RKO (cell line): ENCODE measurements at regions not wholly inside any gene's neighbourhood (a gene's known extent, or its start where the extent isn't known, plus 50 kb on each side); places are given as distances from the start of the nearest gene placed in this dataset.

Experiments used
- DNase-seq: peaks from one replicate; pipeline ENCODE4 v3.0.0-alpha.2; 2016; ENCODE audit warnings: low spot score

DNA sequence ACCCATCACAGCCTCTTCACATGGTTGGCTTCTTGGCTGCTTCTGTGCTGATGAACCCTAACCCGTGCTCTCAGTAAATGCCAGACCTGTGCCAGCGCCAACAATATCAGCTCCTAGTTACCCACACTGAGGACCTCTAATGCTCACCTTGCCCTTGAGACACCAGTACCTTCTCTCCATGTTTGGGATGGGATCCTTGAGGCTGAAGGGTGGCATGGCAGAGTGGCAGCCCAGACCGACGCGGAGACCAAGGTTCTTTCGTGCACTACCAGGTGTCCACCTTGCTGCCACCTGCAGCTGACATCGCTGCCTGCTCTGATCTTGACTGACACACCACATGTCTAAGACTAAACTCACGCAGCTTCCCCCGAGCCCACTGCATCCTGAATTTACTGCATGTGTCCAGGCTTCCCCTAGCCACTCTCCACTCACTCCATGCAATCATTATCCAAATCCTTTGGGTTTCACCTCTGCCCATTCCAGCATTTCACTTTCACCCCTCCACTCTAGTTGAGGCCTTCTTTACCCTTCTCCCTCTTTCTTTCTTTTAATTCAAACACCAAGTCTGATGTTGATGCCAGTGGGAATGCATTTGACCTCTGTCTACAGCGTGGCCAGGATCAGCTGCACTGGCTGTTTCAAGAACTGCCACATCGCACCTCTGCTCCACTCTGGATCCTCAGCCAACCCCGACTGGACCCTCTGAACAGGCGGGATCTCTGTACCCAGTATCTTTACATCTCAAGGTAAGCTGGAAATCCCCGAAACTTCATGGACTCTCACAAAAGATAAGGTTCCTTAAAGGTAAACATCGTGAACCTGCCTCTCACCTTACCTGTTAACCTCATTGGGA is 294.9 kb downstream of the GLRX3 start:
- no peak for DNase-seq

DNA sequence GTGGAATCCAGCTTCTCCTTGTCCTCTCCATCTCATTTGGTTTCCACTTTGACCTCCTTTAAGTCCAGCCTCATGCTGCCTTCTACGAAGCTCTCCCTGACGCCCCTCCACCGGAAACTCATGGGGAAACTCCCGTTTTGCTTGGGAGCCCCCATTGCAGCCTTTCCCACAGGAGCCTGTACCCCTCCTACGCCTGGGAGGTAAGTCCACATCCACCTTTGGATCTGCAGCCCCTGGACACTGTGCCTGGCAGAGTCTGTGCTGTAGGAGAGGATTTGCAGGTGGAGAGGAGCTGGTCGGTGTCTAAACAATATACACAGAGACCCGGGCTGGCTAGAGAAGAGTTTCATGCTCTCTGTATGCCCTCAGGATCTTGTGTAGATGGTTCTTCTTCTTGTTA is 296.1 kb downstream of the GLRX3 start:
- DNase-seq = no peak

DNA sequence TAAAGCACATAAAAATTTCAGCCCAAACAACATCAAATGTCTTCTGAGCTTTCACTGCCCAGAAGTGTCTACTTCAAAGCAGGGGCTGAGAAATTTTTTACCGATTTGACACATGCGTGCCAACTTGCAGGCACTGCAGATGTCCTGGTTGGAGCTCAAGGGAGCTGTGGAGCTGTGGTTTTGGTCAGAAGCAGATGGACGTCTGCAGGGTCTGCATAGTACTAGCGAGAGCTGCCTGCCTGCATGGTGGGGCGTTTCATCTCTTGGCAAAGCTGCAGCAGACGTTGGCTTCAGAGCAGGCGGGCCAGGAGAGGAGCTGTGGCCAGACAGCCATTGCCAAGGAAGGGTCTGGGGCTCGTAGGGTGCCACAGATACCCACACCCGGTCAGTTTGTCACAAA is 296.7 kb downstream of the GLRX3 start:
- DNase-seq = no peak

DNA sequence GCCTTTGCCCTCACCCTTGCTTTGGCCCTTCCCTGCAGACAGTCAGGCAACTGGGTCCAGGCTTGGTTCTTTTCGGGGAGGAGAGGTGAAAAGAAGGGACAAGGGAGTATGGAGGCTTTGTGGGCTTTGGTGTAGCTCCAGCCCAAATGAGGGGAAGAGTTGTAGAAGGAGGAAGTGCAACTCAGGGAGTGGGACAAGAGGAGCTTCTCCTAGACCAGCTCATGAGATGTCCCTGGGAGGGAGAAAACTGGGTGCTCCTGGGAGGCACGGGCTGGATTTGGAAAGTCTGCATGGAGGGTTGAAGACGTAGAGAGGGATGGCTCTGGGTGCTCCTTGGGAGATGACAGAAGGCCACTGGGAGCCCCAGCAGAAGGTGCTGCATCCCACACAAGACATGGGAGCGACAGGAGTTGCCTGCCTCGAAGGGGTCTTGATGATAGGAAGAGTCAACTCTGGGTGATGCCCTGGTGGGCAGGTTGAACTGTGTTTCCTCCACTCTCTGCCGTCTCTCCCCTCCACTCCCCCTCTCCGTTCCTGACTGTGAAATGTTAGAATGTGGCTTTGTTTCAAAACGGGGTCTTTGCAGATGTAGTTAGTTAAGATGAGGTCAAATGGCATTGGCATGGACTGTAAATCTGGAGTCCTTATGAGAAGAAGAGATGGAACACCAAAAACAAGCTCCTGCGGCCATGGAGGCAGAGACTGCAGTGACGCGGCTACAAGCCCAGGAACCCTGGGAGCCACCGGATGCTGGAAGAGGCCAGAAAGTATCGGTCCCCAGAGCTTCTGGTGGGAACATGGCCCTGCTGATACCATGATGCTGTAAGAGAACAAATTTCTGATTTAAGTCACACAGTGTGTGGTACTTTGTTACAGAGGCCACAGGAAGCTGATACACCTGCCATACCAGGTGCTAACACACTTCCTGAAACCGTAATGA is 298.5 kb downstream of the GLRX3 start:
- DNase-seq = no peak

DNA sequence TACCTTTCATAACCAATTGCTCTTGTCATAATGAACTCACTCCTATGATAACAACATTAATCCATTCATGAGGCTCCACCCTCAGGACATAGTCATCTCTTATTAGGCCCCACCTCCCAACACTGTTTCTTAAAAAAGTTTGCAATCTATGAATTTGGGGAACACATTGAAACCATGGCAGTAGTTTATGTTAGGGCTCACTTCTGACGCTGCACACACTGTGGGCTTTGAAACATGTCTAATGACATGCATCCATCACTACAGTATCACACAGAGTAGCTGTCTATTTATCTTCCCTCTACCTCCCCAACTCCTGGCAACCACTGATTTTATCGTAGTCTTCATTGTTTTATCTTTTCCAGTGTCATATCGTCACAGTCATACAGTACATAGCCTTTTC is 299.8 kb downstream of the GLRX3 start:
- DNase-seq = no peak

DNA sequence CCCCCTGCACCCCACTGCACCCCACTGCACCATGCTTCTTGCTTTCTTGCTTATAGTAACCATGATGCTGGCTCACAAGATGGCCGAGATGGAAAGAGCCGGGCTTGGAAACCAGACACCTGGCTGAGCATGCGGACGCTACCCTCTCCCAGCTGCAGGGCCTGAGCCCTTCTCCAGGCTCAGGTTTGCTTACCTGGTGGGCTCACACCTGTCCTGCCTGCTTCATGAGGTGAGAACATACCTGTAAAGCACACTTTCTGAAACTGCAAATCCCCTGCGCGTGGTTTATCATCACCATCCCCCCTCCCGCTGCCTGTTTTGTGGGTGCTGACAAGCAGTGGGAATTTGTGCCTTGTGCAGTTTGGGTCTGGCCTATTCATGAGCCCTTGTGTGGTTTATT is 302.7 kb downstream of the GLRX3 start:
- DNase-seq = no peak

DNA sequence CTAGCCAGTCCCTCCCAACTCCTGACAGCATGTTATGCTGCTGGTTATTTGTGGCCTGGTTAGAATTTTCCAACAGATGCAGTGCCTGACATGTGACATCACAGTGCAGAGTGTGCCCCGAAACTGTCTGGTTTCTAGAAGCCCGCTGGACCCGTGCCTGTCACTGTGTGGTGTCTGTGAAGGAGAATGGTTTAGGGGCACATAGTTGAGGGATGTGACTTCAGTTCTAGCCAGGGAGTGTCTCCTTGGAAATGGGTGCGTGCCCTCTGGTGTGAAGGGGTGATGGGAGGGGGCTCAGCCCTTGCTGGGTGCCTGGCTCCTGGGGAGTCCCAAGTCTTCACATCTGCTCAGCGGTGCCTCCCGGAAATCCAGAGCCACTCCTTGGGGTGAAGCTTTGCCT is 303.6 kb downstream of the GLRX3 start:
- no peak for DNase-seq

DNA sequence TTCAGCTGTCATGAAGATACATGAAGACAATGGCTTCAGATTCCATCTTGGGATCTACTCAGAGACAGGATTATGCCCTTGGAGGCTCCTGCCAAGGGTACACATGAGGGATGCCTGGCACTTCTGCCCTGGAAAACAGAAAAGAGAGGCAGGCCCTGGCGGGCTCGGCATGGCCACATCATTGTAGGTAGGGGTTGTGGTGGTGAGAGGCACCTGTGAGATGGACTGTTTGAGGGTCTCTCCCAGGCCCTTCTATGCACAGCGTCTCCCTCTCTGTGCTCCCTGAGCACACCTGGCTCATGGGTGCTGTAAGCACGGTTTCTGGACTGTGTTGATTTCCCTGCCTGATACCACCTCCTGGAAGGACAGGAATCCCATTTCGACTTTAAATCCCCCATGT is 304.3 kb downstream of the GLRX3 start:
- DNase-seq = no peak

DNA sequence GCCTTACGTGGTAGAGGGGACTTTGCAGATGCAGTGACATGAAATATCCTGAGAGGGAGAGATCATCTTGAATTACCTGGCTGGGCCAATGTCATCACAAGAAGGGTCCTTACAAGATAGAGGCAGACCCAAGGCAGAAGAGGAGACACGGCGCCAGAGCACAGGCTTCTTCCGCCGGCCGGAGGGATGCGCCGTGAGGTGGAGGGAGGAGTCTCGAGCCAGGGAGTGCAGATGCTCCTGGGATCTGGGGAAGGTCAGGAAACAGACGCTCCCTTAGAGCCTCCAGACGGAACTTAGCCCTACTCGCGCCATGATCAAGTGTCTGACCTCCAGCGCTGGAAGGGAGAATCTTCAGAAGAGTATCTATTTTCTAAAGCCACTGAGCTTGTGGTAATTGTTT is 304.8 kb downstream of the GLRX3 start:
- DNase-seq = no peak

DNA sequence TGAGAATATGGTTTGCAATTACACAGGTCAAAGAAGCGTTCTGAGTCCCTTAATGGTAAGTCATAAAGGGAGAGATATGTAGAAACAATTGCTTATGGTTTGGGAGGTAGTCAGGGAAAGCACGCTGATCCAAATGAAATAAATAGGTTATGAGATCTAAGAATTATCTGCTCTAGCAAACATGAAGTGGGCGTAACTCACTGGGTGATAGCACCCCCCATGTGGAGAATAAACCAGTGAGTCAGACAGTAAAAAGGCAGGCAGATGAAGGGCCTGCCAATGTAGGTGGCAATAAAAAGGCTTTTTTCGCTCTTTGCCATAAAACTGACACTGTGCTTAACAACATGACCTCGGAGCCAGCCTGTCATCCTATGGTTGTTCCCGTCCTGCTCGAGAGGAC is 306.9 kb downstream of the GLRX3 start:
- DNase-seq = no peak

DNA sequence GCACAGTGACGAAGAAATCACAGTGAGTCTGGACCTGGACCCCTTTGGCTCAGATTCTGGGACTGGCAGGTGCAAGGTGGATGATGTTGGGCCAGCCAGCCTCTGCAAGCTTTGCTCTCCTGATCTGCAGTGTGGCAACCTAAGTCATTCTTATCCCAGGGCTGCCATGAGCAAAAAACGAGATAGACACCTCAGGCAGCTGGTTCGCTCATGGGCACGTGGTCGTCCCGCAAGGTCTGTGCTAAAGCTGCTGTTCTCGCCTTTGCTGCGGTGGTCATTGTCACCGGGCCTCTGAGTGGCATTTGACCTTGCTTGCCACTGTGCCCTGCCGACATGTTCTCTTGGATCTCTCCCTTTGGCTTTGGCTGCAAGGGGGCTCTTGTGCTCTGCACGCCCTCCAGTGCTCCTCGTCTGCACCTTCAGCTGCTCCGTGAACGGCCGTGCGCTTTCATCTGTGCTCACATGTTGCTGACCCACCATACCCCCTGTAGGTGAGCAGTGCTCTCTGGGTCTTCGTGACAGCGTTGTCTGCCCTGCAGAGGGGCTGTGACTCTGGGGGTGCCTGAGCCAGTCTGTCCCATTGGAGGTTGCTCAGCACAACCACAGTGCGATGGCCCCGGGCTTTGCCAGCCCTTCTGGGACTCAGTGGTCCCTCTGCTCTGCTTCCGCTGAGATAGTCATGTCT is 317.0 kb downstream of the GLRX3 start:
- no peak for DNase-seq

DNA sequence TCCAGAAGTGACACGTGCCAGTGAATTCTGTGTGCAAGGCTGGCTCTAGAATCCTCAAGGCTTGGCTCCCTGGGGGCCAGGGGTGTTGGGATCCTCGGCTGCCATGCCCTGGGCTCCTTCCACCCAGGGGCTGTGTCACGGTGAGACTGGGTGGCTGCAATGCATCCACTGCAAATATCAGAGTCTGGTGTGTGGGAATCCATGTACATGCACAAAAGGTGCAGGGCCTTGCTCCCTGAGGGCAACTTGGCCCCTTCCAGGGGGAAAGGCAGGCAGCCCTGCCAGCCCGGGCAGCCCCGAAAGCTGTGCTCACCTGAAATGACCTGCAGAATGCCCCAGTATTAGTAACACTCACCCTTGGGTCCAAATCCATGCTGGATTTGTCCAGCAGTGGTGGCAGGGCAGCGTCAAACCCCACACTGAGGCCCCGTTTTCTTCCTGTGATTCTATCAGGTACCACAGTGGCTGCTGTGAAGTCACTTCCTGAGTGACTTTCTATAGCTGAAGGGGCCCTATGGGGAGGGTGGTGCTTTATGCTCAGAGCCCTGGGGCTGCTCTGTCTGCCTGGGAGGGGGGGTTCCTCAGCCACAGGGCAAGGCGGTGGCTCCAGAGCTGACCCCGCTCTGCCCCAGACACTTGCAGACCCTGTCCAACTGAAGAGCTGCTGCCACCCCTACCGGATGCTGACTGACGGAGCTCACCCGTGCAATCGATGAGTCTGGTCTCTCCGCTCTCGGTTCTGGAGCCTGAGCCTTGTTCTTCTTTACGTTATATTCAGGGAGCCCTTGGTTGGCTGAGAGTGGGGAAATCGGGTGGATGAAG is 317.7 kb downstream of the GLRX3 start:
- no peak for DNase-seq

DNA sequence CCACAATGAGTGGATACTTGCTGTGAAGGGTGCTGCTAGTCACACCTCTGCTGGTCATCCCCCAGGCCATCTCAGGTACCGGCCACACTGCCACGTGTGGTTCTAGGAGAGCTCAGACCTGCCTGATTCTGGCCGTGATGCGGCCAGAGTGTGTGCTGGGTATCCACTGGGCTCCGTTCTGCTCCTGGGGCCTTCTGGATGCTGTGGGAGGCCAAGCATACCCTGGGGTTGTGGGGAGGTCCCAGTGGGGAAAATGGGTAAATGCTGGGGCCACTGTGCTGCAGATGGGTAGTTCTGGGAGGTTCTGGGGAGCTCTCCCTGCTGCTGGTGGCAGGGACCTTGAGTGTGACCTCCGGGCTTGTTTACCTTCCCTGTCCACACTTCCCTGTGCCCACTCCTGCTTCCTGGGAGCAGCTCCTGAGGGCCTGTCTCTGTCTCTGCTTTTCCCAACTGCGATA is 318.4 kb downstream of the GLRX3 start:
- no peak for DNase-seq

DNA sequence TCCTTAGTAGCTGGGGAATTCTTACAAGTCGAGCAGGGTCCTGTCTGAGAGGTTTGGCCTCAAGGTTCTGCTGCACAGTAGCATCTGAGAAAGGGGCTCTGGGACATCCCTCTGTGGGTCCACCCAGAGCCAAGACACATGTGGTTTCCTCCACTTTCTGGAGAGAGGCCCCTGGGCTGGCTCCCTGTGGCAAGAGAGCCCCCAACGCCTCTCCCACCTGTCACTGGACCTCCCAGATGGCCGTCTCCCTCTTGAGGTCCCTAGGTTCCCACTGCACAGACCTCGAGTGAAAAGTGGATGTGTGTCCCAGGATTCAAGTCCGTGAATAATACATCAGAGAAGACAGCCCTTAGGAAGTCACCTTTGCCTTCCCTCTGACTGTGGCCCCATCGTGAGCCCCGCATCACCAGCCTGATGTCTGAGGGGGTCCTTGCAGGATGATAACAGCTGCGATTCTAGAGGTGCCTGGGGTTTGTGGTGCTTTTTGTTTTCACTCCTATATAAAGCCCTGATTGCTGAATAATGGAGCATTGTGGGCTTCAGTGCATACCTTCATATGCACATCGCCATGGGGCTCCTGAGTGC is 319.0 kb downstream of the GLRX3 start:
- no peak for DNase-seq

DNA sequence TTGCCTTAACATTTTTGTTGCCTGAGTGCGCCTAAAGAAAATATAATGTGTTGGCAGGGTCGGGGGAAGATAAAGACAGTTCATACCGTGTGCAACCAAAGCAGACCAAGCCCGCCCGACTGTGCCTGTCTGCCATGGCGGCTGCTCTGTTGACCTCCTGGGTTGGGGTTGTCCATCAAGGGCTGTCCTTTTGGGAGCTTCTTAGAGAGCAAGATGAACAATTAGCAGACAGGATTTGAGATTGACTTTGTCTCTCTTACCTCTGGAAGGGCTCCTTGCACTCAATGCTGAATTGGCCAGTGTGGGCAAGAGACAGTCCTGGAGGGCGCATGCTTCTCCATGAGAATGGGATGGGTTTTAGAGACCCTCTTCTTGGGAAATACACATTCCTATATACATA is 319.6 kb downstream of the GLRX3 start:
- no peak for DNase-seq

DNA sequence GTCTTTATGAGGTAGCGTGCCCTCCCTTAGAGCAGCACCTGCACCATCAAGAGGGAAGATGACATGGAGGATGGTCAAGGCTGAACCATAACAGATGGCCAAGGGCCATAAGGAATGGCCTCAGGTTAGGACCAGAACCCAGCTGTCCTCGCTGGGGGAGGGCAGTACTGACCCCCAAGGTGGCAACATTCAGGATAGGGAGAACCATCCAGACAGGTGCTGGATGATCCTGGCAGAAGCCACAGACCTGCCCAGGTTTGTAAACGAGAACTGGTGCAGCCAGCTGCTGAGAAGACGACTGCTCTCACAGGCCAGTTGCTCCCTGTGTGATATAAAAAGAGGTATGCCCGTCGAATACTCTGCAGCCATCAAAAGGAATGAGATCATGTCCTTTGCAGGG is 320.4 kb downstream of the GLRX3 start:
- DNase-seq = no peak

DNA sequence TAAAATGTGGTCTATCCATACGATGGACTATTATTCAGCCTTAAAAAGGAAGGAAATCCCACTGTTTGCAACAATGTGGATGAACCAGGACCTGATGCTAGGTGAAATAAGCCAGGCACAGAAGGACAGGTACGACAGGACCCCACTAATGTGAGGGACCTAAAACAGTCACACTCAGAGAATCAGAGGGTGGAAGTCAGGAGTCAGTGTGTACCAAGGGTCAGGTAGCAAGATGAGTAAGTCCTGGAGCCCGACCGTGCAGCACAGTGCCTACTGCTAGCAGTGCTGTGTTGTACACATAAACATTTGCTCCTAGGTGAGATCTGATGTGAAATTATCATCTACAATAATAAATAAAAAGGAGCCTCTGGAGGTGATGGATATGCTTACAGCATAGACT is 322.3 kb downstream of the GLRX3 start:
- no peak for DNase-seq

DNA sequence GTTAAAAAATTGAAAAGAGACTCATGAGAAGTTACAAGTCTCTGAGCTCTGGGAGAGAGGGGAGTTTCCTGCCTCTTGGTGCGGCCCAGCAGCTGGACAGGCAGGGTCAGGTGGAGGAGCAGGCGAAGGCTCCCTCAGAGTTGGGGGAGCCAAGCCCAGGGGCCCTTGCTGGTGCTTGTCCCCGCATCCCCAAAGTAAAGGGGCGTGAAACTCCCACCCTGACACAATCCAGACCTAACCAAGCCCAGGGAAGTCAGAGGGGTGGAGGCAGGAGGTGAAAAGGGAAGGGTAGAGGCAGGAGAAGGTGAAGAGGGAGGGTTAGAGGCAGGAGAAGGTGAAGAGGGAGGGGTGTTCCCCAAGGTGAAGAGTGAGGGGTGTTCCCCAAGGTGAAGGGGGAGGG is 322.8 kb downstream of the GLRX3 start:
- DNase-seq = no peak

DNA sequence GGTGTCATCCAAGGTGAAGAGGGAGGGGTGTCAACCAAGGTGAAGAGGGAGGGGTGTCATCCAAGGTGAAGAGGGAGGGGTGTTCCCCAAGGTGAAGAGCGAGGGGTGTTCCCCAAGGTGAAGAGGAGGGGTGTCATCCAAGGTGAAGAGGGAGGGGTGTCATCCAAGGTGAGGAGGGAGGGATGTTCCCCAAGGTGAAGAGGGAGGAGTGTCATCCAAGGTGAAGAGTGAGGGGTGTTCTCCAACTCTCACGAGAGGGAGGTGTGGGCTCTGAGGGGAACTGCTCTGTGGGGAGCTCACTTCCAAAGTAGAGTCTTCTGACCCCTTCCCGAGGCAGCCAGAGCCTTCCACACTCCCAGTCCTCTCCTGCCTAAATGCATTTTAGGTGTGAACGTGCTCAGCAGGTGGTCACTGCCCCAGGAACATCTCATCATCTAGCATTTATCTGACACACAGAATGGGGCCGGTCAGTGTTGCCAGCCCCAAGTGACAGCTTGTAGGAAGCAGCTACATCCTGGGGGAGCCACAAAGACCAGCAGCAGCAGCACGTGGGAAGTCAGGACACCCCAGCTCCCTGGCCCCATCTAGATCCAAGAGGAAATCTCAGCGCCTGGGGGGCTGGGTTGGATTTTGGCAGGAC is 323.8 kb downstream of the GLRX3 start:
- no peak for DNase-seq

DNA sequence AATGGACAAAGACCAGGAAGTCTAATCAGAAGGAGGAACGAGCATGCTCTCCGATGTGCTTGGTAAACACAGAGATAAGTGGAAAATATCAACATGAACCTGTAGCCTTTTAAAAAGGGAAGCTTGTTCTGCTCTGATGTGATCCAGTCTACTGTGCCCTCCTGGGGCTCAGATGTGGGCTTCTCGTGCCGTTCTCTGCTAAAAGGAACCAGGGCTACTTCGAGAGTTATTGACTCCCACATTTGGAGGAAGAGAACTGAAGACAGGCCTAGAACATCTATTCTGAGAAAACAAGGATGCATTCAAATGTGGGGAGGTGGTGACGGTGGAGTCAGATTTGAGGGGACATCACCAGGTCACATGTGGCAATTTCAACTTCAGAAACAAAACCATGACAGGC is 325.4 kb downstream of the GLRX3 start:
- DNase-seq = no peak
